ENCODE measurements at regions not wholly inside any gene's neighbourhood (a gene's known extent, or its start where the extent isn't known, plus 50 kb on each side); places are given as distances from the start of the nearest gene placed in this dataset.

GRCh38 chr6:40274058-40274457, 313.1 kb downstream of the LRFN2 start:
- ATAC-seq, result no peak

GRCh38 chr6:40268614-40269013, 318.6 kb downstream of the LRFN2 start:
- DNase-seq (ENCODE audit: low spot score) (no peak), ATAC-seq (no peak)

More at GRCh38 chr6:40274058-40274457, 313.1 kb downstream of the LRFN2 start:
- DNase-seq (ENCODE audit: low spot score), result no peak

DNA sequence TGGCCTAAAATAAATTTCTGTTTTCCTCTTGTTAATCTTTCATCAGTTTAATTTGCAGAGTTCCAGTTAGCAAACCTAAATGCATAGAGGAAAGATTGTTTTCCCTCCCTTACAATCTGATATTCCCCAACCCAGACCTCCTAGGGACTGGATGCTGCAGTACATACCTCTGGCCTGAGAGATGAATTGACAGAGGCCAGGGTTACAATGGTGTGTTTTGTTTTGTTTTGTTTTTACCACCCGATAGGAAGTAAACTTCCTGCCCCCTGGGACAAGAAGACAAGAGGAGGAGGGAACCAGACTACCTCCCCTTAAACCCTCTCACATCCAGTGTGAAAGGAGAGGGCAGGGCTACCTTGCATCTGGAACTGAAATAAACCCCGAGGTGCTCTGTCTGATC, 319.0 kb downstream of the LRFN2 start:
- DNase-seq (ENCODE audit: low spot score) (no peak), ATAC-seq (no peak)

GRCh38 chr6:40265615-40266014, 321.5 kb downstream of the LRFN2 start:
- DNase-seq (ENCODE audit: low spot score) (no peak), ATAC-seq (no peak)

- DNase-seq (ENCODE audit: low spot score) (no peak), ATAC-seq (no peak)
Measured at GRCh38 chr6:40263970-40264369, 323.2 kb downstream of the LRFN2 start.

DNA sequence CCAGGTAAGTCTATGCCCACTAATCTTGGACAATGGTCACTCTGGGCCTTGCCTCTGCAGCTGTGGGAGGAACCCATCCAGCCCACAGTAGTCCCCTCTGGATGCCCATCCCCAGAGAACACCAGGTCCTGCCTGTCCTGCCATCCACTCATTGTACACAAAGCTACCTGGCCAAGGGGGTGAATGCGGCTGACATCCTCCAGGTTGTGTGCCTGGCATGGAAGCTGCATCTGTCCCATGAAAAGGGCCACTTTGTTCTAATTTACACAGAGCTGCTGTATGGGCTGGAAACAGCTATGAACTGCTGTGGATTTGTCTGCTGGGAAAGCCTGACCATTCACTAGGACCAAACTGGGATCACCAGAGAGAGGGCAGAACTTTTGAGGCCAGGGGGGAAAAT, 324.8 kb downstream of the LRFN2 start:
- ATAC-seq, result no peak
- DNase-seq (ENCODE audit: low spot score), result no peak

GRCh38 chr6:40258531-40258930, 324.3 kb upstream of the MOCS1 start:
- no peak for ATAC-seq
- DNase-seq (ENCODE audit: low spot score), result no peak

- ATAC-seq (no peak), DNase-seq (ENCODE audit: low spot score) (no peak)
Measured at GRCh38 chr6:40256831-40257230, 322.6 kb upstream of the MOCS1 start.

- DNase-seq (ENCODE audit: low spot score), result no peak
- no peak for ATAC-seq
Measured at GRCh38 chr6:40256224-40256623, 322.0 kb upstream of the MOCS1 start.

- ATAC-seq, result no peak
- DNase-seq (ENCODE audit: low spot score), result no peak
Measured at GRCh38 chr6:40253420-40253819, 319.2 kb upstream of the MOCS1 start.

DNA sequence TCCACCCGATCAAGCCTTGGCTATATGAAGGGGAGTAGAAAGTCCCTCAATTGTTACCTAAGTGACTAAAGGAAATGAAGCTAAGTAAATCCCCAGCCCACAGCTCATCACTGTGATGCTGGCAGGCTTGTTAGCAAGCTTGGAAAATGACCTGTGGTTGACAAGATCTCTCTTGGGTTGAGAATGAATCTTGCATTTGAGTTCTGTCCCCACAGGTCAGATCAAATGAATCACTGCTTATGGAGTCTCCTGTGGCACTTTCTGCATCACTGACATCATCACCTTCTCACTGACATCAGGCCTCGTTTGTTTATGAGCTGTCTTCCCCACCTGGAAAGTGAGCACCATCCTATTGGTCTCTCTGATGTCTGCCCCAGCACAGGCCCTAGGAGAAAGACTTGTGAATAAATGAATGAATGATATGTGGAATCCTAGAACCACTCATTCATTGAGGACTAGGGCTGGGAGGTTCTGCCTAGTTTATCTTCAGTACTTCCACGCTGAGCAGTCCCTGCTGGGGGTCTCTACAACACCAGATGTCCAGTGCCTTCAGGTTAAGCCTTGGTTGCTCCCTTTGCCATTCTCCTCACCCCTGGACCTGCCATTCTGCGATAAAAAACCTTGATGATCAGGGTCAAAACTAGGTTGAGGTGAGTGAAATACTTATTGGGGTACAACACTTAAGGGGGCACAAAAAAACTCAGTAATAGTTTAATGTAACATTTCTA, 318.4 kb upstream of the MOCS1 start:
- ATAC-seq (no peak), DNase-seq (ENCODE audit: low spot score) (no peak)

DNA sequence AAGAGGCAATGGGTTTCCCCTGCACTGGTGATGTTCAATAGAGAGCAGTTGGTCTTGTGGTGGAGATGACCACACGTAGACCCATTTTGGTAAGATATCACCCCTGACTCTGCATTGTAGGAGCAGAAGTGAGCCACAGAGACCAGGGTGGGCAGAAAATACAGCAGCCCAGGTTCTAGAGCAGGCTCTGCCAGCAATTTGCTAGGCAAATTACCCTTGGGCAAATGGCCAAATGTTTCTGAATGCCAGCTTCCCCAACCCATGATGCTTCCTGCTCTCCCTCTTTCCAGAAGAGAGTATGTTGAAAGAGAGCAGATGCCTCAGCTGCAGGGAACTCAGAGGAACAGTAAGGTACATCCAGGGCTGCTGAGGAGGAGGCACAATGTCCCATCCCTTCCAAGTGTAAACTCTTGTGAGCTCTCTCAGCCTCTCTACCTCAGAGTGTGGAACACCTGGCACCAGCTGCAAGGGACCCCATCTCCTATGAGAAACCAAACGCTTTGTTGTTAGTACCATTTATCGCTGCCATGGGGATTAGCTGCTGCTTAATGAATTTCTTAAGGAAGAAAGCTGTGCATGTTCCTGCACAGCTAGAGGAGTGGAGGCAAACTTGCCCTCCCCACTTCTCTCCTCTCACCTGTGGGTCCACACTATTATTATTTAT, 317.5 kb upstream of the MOCS1 start:
- ATAC-seq, result no peak
- DNase-seq (ENCODE audit: low spot score), result no peak

- ATAC-seq, result no peak
- DNase-seq (ENCODE audit: low spot score), result no peak
Measured at GRCh38 chr6:40249935-40250334, 315.7 kb upstream of the MOCS1 start.

DNA sequence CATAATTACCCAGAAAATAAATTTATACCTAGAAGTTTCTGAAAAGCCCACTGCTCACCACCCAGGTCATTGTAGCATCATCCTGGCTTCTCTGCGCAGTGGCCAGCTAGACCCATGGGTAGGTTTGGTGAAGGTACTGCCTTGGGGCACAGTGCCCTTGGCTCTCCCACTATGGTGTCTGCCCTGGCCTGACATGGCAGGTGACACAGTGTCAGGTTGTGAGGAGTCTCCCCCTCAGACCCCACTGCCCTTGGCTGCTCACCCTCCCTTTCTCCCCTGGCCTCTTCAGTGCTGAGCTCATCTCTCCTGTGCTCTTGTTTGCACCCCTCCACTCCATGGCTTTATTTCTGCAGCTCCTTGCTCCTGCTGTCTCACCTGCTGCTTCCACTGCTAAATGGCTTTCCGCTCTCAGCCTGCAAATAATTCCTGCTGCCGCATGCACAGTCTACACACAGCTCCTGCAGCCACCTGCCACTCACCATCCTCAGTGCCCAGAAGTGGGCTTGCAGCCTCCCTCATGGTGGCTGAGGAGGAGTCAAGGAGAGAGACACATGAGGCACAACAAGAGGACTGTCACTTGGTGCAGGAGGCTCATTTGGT, 313.4 kb upstream of the MOCS1 start:
- ATAC-seq (no peak), DNase-seq (ENCODE audit: low spot score) (no peak)

DNA sequence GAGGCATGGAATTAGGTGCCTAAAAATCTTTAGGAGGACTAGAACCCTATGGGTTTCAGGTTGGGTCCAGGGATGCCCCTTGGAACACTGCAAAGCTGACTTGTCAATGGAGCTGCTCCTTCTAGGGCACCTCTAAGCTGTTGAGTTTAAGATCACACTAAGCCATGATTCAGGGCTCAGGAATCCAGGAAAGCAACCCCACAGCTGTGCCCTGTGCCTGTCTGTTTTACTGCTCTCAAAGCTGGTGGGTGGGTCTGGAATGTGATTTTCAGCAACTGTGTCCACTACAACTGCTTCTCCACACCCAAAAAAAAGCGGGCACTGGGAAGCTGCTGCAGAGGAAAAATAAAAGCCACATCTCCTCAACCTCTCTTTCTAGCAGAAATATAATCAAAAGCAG, 310.4 kb upstream of the MOCS1 start:
- no peak for ATAC-seq
- DNase-seq (ENCODE audit: low spot score), result no peak

GRCh38 chr6:40232698-40233097, 298.4 kb upstream of the MOCS1 start:
- ATAC-seq (no peak), DNase-seq (ENCODE audit: low spot score) (no peak)

- DNase-seq (ENCODE audit: low spot score) (no peak), ATAC-seq (no peak)
Measured at GRCh38 chr6:40227735-40228134, 293.5 kb upstream of the MOCS1 start.

GRCh38 chr6:40222354-40222753, 288.1 kb upstream of the MOCS1 start:
- DNase-seq (ENCODE audit: low spot score), result no peak
- no peak for ATAC-seq

DNA sequence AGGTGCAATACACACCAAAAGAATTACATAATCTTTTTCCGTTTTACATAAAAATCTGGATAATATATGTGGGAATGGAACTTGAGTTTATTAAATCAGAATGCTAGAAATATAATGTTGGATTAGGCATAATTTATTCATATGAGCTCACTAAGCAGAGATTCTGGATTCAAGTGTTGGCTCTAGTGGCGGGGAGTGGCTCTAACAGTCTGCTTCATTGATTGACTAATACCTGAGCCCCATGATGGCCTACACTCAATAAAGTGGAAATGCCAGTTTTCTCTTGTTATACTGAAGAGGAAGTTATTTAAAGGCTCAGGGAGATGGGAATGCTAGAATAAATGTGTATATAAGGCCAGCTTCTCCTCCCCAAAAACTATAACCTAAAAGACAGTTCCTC, 285.5 kb upstream of the MOCS1 start:
- no peak for DNase-seq (ENCODE audit: low spot score)
- no peak for ATAC-seq

DNA sequence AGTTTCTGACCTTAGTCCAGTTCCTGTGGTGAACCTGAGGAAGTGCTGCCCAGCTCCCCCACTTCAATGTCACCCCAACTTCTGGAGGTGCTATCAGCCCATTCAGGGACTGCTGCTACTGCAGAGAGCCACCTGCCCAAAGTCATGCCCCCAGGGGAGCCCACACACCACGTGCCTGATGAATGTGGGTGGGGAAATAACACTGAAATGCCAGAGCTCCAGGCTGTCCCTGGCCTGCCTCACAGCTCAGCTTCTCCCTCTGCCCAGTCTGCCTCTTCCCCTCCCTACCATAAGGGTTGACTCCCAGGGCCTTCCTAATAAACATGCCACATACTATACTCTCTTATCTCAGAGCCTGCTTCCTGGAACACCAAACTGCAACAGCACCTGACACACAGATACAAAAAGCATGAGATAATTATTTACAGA, 276.4 kb upstream of the MOCS1 start:
- DNase-seq (ENCODE audit: low spot score) (no peak), ATAC-seq (no peak)

DNA sequence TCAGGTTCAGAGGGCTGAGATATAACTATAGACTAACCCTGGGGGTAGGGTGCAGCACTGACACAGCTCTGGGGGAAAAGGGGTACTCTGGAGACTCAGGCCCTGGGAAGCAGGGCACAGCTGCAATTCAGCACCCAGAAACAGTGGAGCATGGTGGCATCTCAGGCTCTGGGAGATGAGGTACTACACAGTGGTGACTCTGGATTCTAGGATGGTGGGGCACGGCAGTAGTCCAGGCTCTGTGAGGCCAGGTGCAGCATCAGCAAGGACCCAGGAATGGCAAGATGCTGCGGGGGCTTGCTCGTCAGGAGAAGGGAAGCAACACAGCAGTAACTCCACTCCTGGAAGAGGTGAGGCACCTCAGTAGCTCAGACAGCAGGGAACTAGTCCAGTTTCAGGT, 271.5 kb upstream of the MOCS1 start:
- ATAC-seq, result no peak
- no peak for DNase-seq (ENCODE audit: low spot score)

DNA sequence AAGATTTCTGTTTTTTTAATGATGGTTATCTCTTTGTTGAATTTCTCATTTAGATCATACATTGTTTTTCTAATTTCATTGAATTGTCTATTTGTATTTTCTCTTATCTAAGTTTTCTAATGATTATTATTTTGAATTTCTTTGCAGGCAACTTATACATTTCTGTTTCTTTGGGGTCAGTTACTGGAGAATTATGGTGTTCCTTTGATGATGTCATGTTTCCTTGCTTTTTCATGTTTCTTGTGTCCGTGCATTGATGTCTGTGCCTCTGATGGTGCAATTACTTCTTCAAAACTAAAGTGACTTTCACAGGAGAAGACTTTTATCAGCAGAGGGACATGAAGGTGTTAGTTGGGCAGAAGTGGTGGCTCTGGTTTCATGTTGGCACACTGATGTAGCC, 270.7 kb upstream of the MOCS1 start:
- ATAC-seq, result no peak
- DNase-seq (ENCODE audit: low spot score), result no peak
